Endothelial cell of umbilical vein (primary cell): ENCODE measurements at regions not wholly inside any gene's neighbourhood (a gene's known extent, or its start where the extent isn't known, plus 50 kb on each side); places are given as distances from the start of the nearest gene placed in this dataset.

Experiments
- BruUV-seq: library from RNA; stranded (reverse); fragments of 400-500 nt; replicated peaks from 2 replicates; lab custom pipeline; 2021; lab: Mats Ljungman, UMichigan
- CTCF ChIA-PET: fragments of 300-600, 350-600 bp; sonication (Branson Sonifier 250); formaldehyde crosslinking; loops from one replicate; lab custom pipeline; 2021; ENCODE audit warnings: antibody characterized with exemption, inconsistent platforms; lab: Charles Lee
- POLR2A ChIA-PET: fragments of 300-600, 350-600 bp; sonication (Branson Sonifier 250); formaldehyde crosslinking; loops from one replicate; lab custom pipeline; 2021; ENCODE audit warnings: antibody characterized with exemption, inconsistent platforms; lab: Charles Lee
- DNase-seq: peaks from one replicate; pipeline ENCODE4 v3.0.0-alpha.2; 2011; ENCODE audit warnings: low read depth, low spot score
- FAIRE-seq: peaks from 2 replicates; lab custom pipeline; 2011; peaks lifted over from hg19 to GRCh38; lab: Jason Lieb, UNC
- H2AFZ ChIP-seq: 2 replicates; pipeline ENCODE4 v1.6.0; 2012; ENCODE audit warnings: low read depth, low read length, control low read depth, inconsistent platforms
- H3K27ac ChIP-seq: 2 replicates; pipeline ENCODE4 v1.5.1; 2011; ENCODE audit warnings: low read depth, mild to moderate bottlenecking, control low read depth, low read length, moderate library complexity; ENCODE audit not compliant: insufficient read depth
- H3K27me3 ChIP-seq, 2 experiments: 2 replicates each; pipeline versions ENCODE4 v1.6.0 to v1.6.1; 2011; ENCODE audit warnings: low read length in 2 of 2, mixed read lengths in 1 of 2; ENCODE audit not compliant: control insufficient read depth in 2 of 2, insufficient read depth in 2 of 2
- H3K36me3 ChIP-seq, 2 experiments: 2 replicates in 1 of 2; 3 replicates in 1 of 2; pipeline ENCODE4 v1.5.1; 2011; ENCODE audit warnings: low read length in 2 of 2, mild to moderate bottlenecking in 1 of 2, moderate library complexity in 1 of 2; ENCODE audit not compliant: control insufficient read depth in 2 of 2, insufficient read depth in 2 of 2; ENCODE audit errors: extremely low read depth in 1 of 2
- H3K4me1 ChIP-seq: 3 replicates; pipeline ENCODE4 v1.5.1; 2011; ENCODE audit warnings: mild to moderate bottlenecking, low read length; ENCODE audit not compliant: control insufficient read depth, insufficient read depth; ENCODE audit errors: extremely low read depth
- H3K4me2 ChIP-seq: 2 replicates; pipeline ENCODE4 v1.6.1; 2011; ENCODE audit warnings: low read length, control low read depth, mixed read lengths; ENCODE audit not compliant: insufficient read depth
- H3K4me3 ChIP-seq, 3 experiments: fragments of 200-600 bp in 1 of 3; sonication (generic), shearing (Covaris generic) in 1 of 3; replicated peaks in 1 of 3; 2 replicates each; pipeline ENCODE4 v1.5.1; 2011 to 2016; ENCODE audit warnings: control low read depth in 3 of 3, low read length in 3 of 3, mild to moderate bottlenecking in 2 of 3, inconsistent platforms in 1 of 3, low read depth in 1 of 3, moderate library complexity in 1 of 3; ENCODE audit not compliant: insufficient read depth in 1 of 3
- H3K79me2 ChIP-seq: 2 replicates; pipeline ENCODE4 v1.6.0; 2012; ENCODE audit warnings: low read length, inconsistent platforms; ENCODE audit not compliant: control insufficient read depth, insufficient read depth
- H3K9ac ChIP-seq: replicated peaks from 2 replicates; pipeline ENCODE3; 2011; ENCODE audit warnings: low read length, control low read depth; ENCODE audit not compliant: insufficient read depth; ENCODE audit errors: extremely low read depth
- H3K9me1 ChIP-seq: replicated peaks from 3 replicates; pipeline ENCODE4 v1.6.0; 2011; ENCODE audit warnings: mild to moderate bottlenecking, low read length; ENCODE audit not compliant: control insufficient read depth, insufficient read depth; ENCODE audit errors: extremely low read depth
- H3K9me3 ChIP-seq: replicated peaks from 2 replicates; pipeline ENCODE4 v1.5.1; 2012; ENCODE audit warnings: low read length, inconsistent platforms; ENCODE audit not compliant: control insufficient read depth, insufficient read depth
- H4K20me1 ChIP-seq: replicated peaks from 2 replicates; pipeline ENCODE3; 2011; ENCODE audit warnings: mild to moderate bottlenecking, low read length; ENCODE audit not compliant: control insufficient read depth, insufficient read depth; ENCODE audit errors: extremely low read depth
- EZH2 ChIP-seq: IDR thresholded peaks from 2 replicates; pipeline ENCODE4 v1.6.1; 2012; ENCODE audit warnings: borderline replicate concordance, low read depth, mild to moderate bottlenecking, moderate library complexity, low read length, inconsistent platforms; ENCODE audit not compliant: severe bottlenecking
- FOS ChIP-seq: IDR thresholded peaks from 2 replicates; pipeline ENCODE4 v1.6.1; 2011; ENCODE audit warnings: mild to moderate bottlenecking, low read length, moderate library complexity, borderline replicate concordance; ENCODE audit not compliant: insufficient read depth
- GATA2 ChIP-seq: IDR thresholded peaks from 2 replicates; pipeline ENCODE4 v1.7.0; 2011; ENCODE audit warnings: low read depth, mild to moderate bottlenecking, moderate library complexity, mixed read lengths, low read length; ENCODE audit not compliant: insufficient read length, insufficient read depth
- JUN ChIP-seq: IDR thresholded peaks from 2 replicates; pipeline ENCODE4 v1.6.1; 2011; ENCODE audit warnings: borderline replicate concordance, low read depth; ENCODE audit not compliant: insufficient read length, insufficient read depth
- MAX ChIP-seq: IDR thresholded peaks from 2 replicates; pipeline ENCODE4 v1.6.1; 2011; ENCODE audit not compliant: insufficient read depth, insufficient read length
- MYC ChIP-seq: IDR thresholded peaks from one replicate; pipeline ENCODE4 v1.6.1; 2011; ENCODE audit warnings: mild to moderate bottlenecking, low read depth, low read length
- POLR2A ChIP-seq: IDR thresholded peaks from 2 replicates; pipeline ENCODE4 v1.6.1; 2012; ENCODE audit warnings: low read depth, mild to moderate bottlenecking, control low read depth, low read length
- POLR2AphosphoS5 ChIP-seq: IDR thresholded peaks from 2 replicates; pipeline ENCODE4 v1.6.1; 2012; ENCODE audit warnings: low read depth, mild to moderate bottlenecking, control low read depth, low read length, moderate library complexity; ENCODE audit not compliant: insufficient read depth
- dilution Hi-C: fragments of 300-500 bp; cut with MboI; formaldehyde crosslinking; loops from one replicate; pipeline ENCODE4 v1.15.0; 2019; ENCODE audit warnings: low sequenced_read_pairs; ENCODE audit not compliant: extremely low pct_ligation_motif_present
- intact Hi-C: fragments of 100-400 bp; cut with micrococcal nuclease; formaldehyde crosslinking; loops from one replicate; pipeline ENCODE4 v1.10.0; 2022
- TF ChIP-seq, protein P1 (sequence below), 2 donors: IDR thresholded peaks; 1 replicate in 1 of 2; 2 replicates in 1 of 2; pipeline ENCODE4 v1.5.1; 2011; ENCODE audit warnings: low read length in 2 of 2, mild to moderate bottlenecking in 2 of 2, moderate library complexity in 2 of 2, control low read depth in 1 of 2, inconsistent platforms in 1 of 2, low read depth in 1 of 2; ENCODE audit not compliant: insufficient read depth in 1 of 2; ENCODE audit errors: extremely low read depth in 1 of 2

GRCh38 chr17:77540975-77541374, 400.2 kb downstream of the SEC14L1 start:
- CTCF ChIA-PET: interaction anchor here (3.5 kb wide), 1 partner anchor 478 kb away, joined by 25 read pairs; no protein-coding TSS in a partner anchor

More at GRCh38 chr17:77540975-77541374, 400.2 kb downstream of the SEC14L1 start:
- BruUV-seq: no TSS peak
- Histone ChIP-seq H3K4me1 (no peaks in the 10 kb centered on the region), H3K27ac (no peak overlapping the region), H3K4me2 (no peak overlapping the region), H3K36me3 (no peaks in the 10 kb centered on the region), H2AFZ (no peak overlapping the region), H3K9me1 (no peaks in the 10 kb centered on the region), H3K9ac (no peak overlapping the region), H4K20me1 (no peaks in the 10 kb centered on the region), H3K79me2 (no peaks in the 10 kb centered on the region), H3K27me3 (peaks cover 30 to 31% of the 10 kb centered on the region in 2 experiments), H3K4me3 (no peak overlapping the region), H3K9me3 (no peaks in the 10 kb centered on the region)
- POLR2A ChIA-PET: interaction anchor here (1.4 kb wide), 1 partner anchor 418 kb away, joined by 3 read pairs; the partner anchor contains the start of gene TNRC6C
- intact Hi-C loops: loop anchor here (5.0 kb wide), 1 partner anchor 201 kb away; no protein-coding TSS in a partner anchor
- FAIRE-seq (no peak), DNase-seq (no peak)
- TF ChIP-seq POLR2AphosphoS5 (no peak), MAX (no peak), MYC (no peak), FOS (no peak), GATA2 (no peak), EZH2 (no peak), JUN (no peak), POLR2A (no peak)
- TF ChIP-seq, protein P1, sequence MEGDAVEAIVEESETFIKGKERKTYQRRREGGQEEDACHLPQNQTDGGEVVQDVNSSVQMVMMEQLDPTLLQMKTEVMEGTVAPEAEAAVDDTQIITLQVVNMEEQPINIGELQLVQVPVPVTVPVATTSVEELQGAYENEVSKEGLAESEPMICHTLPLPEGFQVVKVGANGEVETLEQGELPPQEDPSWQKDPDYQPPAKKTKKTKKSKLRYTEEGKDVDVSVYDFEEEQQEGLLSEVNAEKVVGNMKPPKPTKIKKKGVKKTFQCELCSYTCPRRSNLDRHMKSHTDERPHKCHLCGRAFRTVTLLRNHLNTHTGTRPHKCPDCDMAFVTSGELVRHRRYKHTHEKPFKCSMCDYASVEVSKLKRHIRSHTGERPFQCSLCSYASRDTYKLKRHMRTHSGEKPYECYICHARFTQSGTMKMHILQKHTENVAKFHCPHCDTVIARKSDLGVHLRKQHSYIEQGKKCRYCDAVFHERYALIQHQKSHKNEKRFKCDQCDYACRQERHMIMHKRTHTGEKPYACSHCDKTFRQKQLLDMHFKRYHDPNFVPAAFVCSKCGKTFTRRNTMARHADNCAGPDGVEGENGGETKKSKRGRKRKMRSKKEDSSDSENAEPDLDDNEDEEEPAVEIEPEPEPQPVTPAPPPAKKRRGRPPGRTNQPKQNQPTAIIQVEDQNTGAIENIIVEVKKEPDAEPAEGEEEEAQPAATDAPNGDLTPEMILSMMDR (IDR thresholded peaks at IDR 0.05; ENCODE audit: extremely low read depth in 1 of 2, insufficient read depth in 1 of 2, low read depth in 1 of 2, low read length in 2 of 2): no peak
- dilution Hi-C loops: no loop called here
